Epithelial cell of esophagus (primary cell): ENCODE measurements at regions not wholly inside any gene's neighbourhood (a gene's known extent, or its start where the extent isn't known, plus 50 kb on each side); places are given as distances from the start of the nearest gene placed in this dataset.

ENCODE experiments used
- DNase-seq: peaks from one replicate; pipeline ENCODE4 v3.0.0; 2010; ENCODE audit warnings: low read depth
- H3K4me3 ChIP-seq: 2 replicates; pipeline ENCODE4 v1.5.1; 2011; ENCODE audit warnings: mild to moderate bottlenecking, low read length, control low read depth
- CTCF ChIP-seq: IDR thresholded peaks from 2 replicates; pipeline ENCODE4 v1.5.1; 2011; ENCODE audit warnings: low read depth, mild to moderate bottlenecking, low read length, control low read depth, inconsistent platforms; ENCODE audit not compliant: insufficient read depth; ENCODE audit errors: missing control alignments

- no peak for DNase-seq
Measured at GRCh38 chr2:121992700-121993099, 237.2 kb downstream of the TSN start.

GRCh38 chr2:121993682-121994081, 238.2 kb downstream of the TSN start:
- no peak for TF ChIP-seq CTCF
- DNase-seq: no peak

More at GRCh38 chr2:121992700-121993099, 237.2 kb downstream of the TSN start:
- TF ChIP-seq CTCF: no peak
- H3K4me3 ChIP-seq: no peak overlapping the region

GRCh38 chr2:121994238-121995206, 239.1 kb downstream of the TSN start:
- DNase-seq: no peak
- TF ChIP-seq CTCF: no peak
- H3K4me3 ChIP-seq: no peak overlapping the region

More at GRCh38 chr2:121993682-121994081, 238.2 kb downstream of the TSN start:
- H3K4me3 ChIP-seq: no peak overlapping the region

GRCh38 chr2:121998751-121999150, 243.3 kb downstream of the TSN start:
- TF ChIP-seq CTCF: no peak
- DNase-seq: no peak
- no peak overlapping the region for H3K4me3 ChIP-seq

GRCh38 chr2:121999264-121999663, 243.8 kb downstream of the TSN start:
- peak; percentile 1 for DNase-seq
- H3K4me3 ChIP-seq: no peak overlapping the region
- no peak for TF ChIP-seq CTCF

GRCh38 chr2:122000556-122001340, 245.3 kb downstream of the TSN start:
- DNase-seq: no peak
- no peak overlapping the region for H3K4me3 ChIP-seq
- TF ChIP-seq CTCF: no peak
